ENCODE measurements at regions not wholly inside any gene's neighbourhood (a gene's known extent, or its start where the extent isn't known, plus 50 kb on each side); places are given as distances from the start of the nearest gene placed in this dataset.

DNA sequence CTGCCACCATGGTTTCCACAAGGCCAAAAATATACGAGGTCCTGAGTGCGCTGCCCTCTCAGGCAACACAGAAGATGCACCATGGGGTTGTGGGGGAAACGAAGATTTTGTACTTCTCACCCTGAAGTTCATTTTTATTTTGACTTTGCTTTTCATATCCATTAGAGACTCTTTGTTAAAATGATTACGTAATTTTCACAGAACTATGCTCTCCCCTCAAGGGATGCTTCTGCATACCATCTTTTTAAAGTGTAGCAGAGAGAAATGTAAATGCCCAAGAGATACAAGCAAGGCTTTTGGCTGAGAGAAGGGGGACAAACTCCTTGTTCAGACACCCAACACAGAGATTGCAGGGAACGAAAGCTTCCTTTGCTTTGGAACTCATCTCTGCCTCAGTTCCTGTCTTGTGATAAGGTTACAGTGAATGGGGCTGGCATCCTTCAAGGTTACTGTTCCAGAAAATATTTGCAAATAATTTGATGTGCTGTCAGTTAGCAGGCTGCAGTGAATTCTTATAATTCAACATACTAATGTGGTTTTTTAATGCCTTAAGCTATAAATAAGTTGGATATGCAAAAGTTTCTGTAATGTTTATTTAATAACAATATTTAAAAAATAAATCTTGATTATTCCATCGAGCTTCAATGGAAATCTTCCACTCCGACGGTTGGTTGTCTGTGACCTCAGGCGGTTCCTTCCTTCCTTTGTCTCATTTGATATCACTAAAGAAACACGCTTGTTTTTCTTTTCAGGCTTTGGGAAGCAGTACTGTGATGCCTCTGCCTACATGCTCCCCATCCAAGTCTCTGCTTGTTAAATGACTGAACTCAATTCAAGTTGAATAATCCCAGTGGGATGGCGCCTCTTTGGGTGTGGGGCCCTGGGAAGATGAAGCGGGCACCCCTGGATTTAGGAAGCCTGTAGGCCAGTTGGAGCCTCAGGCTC lies 209.3 kb upstream of the CTBP2 start:
- in situ Hi-C loops (cut with MboI) = no loop called here
- ChIA-PET SMC1A (ENCODE audit: uncharacterized antibody, unreplicated experiment) (no interaction called here), POLR2A (no interaction called here), CTCF (no interaction called here), RAD21 (ENCODE audit: unreplicated experiment) (no interaction called here)
- Histone ChIP-seq H3K4me1 (ENCODE audit: control insufficient read depth, insufficient read depth, low read length) (no peaks in the 10 kb centered on the region), H3K27ac (ENCODE audit: control insufficient read depth, insufficient read depth) (no peak overlapping the region), H3K36me3 (ENCODE audit: control insufficient read depth in 2 of 2, insufficient read depth in 2 of 2, low read length in 1 of 2) (no peaks in the 10 kb centered on the region), H3K4me2 (ENCODE audit: control insufficient read depth, insufficient read depth) (no peak overlapping the region), H3K9ac (ENCODE audit: control insufficient read depth, insufficient read depth, low read length) (no peak overlapping the region), H4K20me1 (ENCODE audit: control insufficient read depth, insufficient read depth) (no peaks in the 10 kb centered on the region), H3K79me2 (ENCODE audit: control insufficient read depth, insufficient read depth, low read length) (no peaks in the 10 kb centered on the region), H3K4me3 (no peak overlapping the region), H3K9me3 (replicated peaks; ENCODE audit: control insufficient read depth, insufficient read depth, low read length) (no peaks in the 10 kb centered on the region), H2AFZ (ENCODE audit: control insufficient read depth, low read depth, low read length) (no peak overlapping the region), H3K27me3 (replicated peaks in 1 of 2; ENCODE audit: control insufficient read depth in 2 of 2, insufficient read depth in 2 of 2, low read length in 1 of 2) (no peaks in the 10 kb centered on the region)
- DNase-seq (ENCODE audit: low read depth, low spot score) = no peak
- intact Hi-C loops (cut with micrococcal nuclease; ENCODE audit: unreplicated experiment) = no loop called here
- no TSS peak for BruUV-seq (replicated peaks)
- WGBS (ENCODE audit: insufficient coverage, insufficient replicate concordance, low lambda C conversion rate, missing lambda C conversion rate) = 27% methylated on average over 12 of the region's 12 CpGs
- no peak for FAIRE-seq
- ATAC-seq = no peak
- TF ChIP-seq ZNF207 (IDR thresholded peaks at IDR 0.05; ENCODE audit: borderline replicate concordance) (no peak), RELA (IDR thresholded peaks at IDR 0.05; ENCODE audit: borderline replicate concordance, partially characterized antibody) (no peak), ZNF217 (IDR thresholded peaks at IDR 0.05) (no peak), RCOR1 (conservative IDR thresholded peaks at IDR 0.05; ENCODE audit: low read depth, low read length) (no peak), E2F4 (IDR thresholded peaks at IDR 0.05; ENCODE audit: low read depth, low read length) (no peak), IKZF1 (conservative IDR thresholded peaks at IDR 0.05) (no peak), CHD2 (IDR thresholded peaks at IDR 0.05; ENCODE audit: borderline replicate concordance, low read depth, low read length) (no peak), EED (IDR thresholded peaks at IDR 0.05; ENCODE audit: low read depth) (no peak), RAD21 (IDR thresholded peaks at IDR 0.05; ENCODE audit: insufficient read depth, low read depth, low read length) (no peak), ZNF274 (IDR thresholded peaks at IDR 0.05; ENCODE audit: insufficient read depth, insufficient read length) (no peak), IRF3 (IDR thresholded peaks at IDR 0.05) (no peak), SREBF2 (IDR thresholded peaks at IDR 0.05; ENCODE audit: low read length) (no peak), TAF1 (IDR thresholded peaks at IDR 0.05; ENCODE audit: borderline replicate concordance, low read depth, low read length) (no peak), POLR2AphosphoS5 (IDR thresholded peaks at IDR 0.05; ENCODE audit: low read length) (no peak)
- TF ChIP-seq, protein P1, sequence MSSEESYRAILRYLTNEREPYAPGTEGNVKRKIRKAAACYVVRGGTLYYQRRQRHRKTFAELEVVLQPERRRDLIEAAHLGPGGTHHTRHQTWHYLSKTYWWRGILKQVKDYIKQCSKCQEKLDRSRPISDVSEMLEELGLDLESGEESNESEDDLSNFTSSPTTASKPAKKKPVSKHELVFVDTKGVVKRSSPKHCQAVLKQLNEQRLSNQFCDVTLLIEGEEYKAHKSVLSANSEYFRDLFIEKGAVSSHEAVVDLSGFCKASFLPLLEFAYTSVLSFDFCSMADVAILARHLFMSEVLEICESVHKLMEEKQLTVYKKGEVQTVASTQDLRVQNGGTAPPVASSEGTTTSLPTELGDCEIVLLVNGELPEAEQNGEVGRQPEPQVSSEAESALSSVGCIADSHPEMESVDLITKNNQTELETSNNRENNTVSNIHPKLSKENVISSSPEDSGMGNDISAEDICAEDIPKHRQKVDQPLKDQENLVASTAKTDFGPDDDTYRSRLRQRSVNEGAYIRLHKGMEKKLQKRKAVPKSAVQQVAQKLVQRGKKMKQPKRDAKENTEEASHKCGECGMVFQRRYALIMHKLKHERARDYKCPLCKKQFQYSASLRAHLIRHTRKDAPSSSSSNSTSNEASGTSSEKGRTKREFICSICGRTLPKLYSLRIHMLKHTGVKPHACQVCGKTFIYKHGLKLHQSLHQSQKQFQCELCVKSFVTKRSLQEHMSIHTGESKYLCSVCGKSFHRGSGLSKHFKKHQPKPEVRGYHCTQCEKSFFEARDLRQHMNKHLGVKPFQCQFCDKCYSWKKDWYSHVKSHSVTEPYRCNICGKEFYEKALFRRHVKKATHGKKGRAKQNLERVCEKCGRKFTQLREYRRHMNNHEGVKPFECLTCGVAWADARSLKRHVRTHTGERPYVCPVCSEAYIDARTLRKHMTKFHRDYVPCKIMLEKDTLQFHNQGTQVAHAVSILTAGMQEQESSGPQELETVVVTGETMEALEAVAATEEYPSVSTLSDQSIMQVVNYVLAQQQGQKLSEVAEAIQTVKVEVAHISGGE (CRISPR knock-in tag; IDR thresholded peaks at IDR 0.05) = no peak
- TF ChIP-seq, protein P2, sequence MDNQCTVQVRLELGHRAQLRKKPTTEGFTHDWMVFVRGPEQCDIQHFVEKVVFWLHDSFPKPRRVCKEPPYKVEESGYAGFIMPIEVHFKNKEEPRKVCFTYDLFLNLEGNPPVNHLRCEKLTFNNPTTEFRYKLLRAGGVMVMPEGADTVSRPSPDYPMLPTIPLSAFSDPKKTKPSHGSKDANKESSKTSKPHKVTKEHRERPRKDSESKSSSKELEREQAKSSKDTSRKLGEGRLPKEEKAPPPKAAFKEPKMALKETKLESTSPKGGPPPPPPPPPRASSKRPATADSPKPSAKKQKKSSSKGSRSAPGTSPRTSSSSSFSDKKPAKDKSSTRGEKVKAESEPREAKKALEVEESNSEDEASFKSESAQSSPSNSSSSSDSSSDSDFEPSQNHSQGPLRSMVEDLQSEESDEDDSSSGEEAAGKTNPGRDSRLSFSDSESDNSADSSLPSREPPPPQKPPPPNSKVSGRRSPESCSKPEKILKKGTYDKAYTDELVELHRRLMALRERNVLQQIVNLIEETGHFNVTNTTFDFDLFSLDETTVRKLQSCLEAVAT (IDR thresholded peaks at IDR 0.05) = no peak
- TF ChIP-seq, protein P3, sequence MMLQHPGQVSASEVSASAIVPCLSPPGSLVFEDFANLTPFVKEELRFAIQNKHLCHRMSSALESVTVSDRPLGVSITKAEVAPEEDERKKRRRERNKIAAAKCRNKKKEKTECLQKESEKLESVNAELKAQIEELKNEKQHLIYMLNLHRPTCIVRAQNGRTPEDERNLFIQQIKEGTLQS (IDR thresholded peaks at IDR 0.05; ENCODE audit: borderline replicate concordance, extremely low read depth, low read depth, low read length) = no peak
